ENCODE measurements at regions not wholly inside any gene's neighbourhood (a gene's known extent, or its start where the extent isn't known, plus 50 kb on each side); places are given as distances from the start of the nearest gene placed in this dataset.

GRCh38 chr5:162837155-162837554, 600.2 kb upstream of the CCNG1 start:
- TF ChIP-seq CTCF (IDR thresholded peaks at IDR 0.05; ENCODE audit: poor library complexity, severe bottlenecking) (peak; percentile 59), RAD21 (conservative IDR thresholded peaks at IDR 0.05) (peak; percentile 70), POLR2AphosphoS5 (IDR thresholded peaks at IDR 0.05) (no peak), TAF1 (IDR thresholded peaks at IDR 0.05; ENCODE audit: low read depth) (no peak), EP300 (conservative IDR thresholded peaks at IDR 0.05; ENCODE audit: poor library complexity, severe bottlenecking) (no peak), SMC3 (conservative IDR thresholded peaks at IDR 0.05; ENCODE audit: poor library complexity) (peak; percentile 68), REST (IDR thresholded peaks at IDR 0.05; ENCODE audit: borderline replicate concordance) (no peak), EZH2 (IDR thresholded peaks at IDR 0.05; ENCODE audit: borderline replicate concordance, insufficient read depth, low read length, poor library complexity, severe bottlenecking) (no peak)

All from neural cell (in vitro differentiated cells).